CD14-positive monocyte (primary cell): ENCODE measurements at regions not wholly inside any gene's neighbourhood (a gene's known extent, or its start where the extent isn't known, plus 50 kb on each side); places are given as distances from the start of the nearest gene placed in this dataset.

Experiments
- DNase-seq, 3 donors: peaks; one replicate each; pipeline ENCODE4 v3.0.0-alpha.2; 2011 to 2022
- H2AFZ ChIP-seq: 2 replicates; pipeline ENCODE4 v1.6.0; 2012; ENCODE audit warnings: mild to moderate bottlenecking, low read depth, low read length, inconsistent platforms; ENCODE audit not compliant: insufficient read depth, poor library complexity, severe bottlenecking
- H3K27ac ChIP-seq, 2 donors: 1 replicate in 1 of 2; 2 replicates in 1 of 2; pipeline ENCODE4 v1.5.1; 2012 to 2013; ENCODE audit warnings: low read length in 2 of 2, control low read depth in 1 of 2, inconsistent platforms in 1 of 2, low read depth in 1 of 2, mild to moderate bottlenecking in 1 of 2
- H3K27me3 ChIP-seq, 2 donors: one replicate each; pipeline versions ENCODE4 v1.6.0 to v1.6.1; 2011 to 2013; ENCODE audit warnings: low read length in 2 of 2; ENCODE audit not compliant: control insufficient read depth in 2 of 2, insufficient read depth in 2 of 2
- H3K36me3 ChIP-seq, 2 donors: replicated peaks in 1 of 2; 1 replicate in 1 of 2; 2 replicates in 1 of 2; pipeline versions ENCODE4 v1.5.1 to v1.6.1; 2012 to 2013; ENCODE audit warnings: low read length in 2 of 2, control low read depth in 1 of 2, inconsistent platforms in 1 of 2, mild to moderate bottlenecking in 1 of 2; ENCODE audit not compliant: insufficient read depth in 2 of 2, control insufficient read depth in 1 of 2
- H3K4me1 ChIP-seq, 2 donors: 1 replicate in 1 of 2; 2 replicates in 1 of 2; pipeline versions ENCODE4 v1.5.1 to v1.6.1; 2012 to 2013; ENCODE audit warnings: low read length in 2 of 2, control low read depth in 1 of 2, inconsistent platforms in 1 of 2, mild to moderate bottlenecking in 1 of 2, moderate library complexity in 1 of 2; ENCODE audit not compliant: insufficient read depth in 2 of 2, control insufficient read depth in 1 of 2
- H3K4me2 ChIP-seq: replicated peaks from 2 replicates; pipeline ENCODE3; 2012; ENCODE audit warnings: low read length, moderate library complexity, mild to moderate bottlenecking; ENCODE audit not compliant: poor library complexity, severe bottlenecking; ENCODE audit errors: extremely low read depth
- H3K4me3 ChIP-seq, 3 experiments: fragments of 200-600 bp in 1 of 3; sonication (generic) in 1 of 3; replicated peaks in 1 of 3; 1 replicate in 2 of 3; 2 replicates in 1 of 3; pipeline ENCODE4 v1.5.1; 2011 to 2013; ENCODE audit warnings: low read length in 3 of 3, mild to moderate bottlenecking in 3 of 3, control low read depth in 2 of 3, low read depth in 2 of 3, inconsistent platforms in 1 of 3, moderate library complexity in 1 of 3
- H3K79me2 ChIP-seq: 2 replicates; pipeline ENCODE4 v1.6.0; 2012; ENCODE audit warnings: mild to moderate bottlenecking, control low read depth, inconsistent platforms, low read length, moderate library complexity; ENCODE audit not compliant: insufficient read depth
- H3K9ac ChIP-seq: 2 replicates; pipeline ENCODE4 v1.6.0; 2017; ENCODE audit warnings: low read length, mild to moderate bottlenecking; ENCODE audit not compliant: insufficient read depth, poor library complexity, severe bottlenecking
- H3K9me3 ChIP-seq, 2 donors: replicated peaks in 1 of 2; 1 replicate in 1 of 2; 2 replicates in 1 of 2; pipeline versions ENCODE4 v1.5.1 to v1.6.1; 2012 to 2013; ENCODE audit warnings: low read length in 2 of 2, control low read depth in 1 of 2; ENCODE audit not compliant: control insufficient read depth in 1 of 2, insufficient read depth in 1 of 2
- H4K20me1 ChIP-seq: 2 replicates; pipeline ENCODE4 v1.6.0; 2012; ENCODE audit warnings: mild to moderate bottlenecking, low read length, control low read depth, moderate library complexity; ENCODE audit not compliant: insufficient read depth
- H3K27ac Mint-ChIP-seq, 7 donors: one replicate each; pipeline ENCODE4 v1.8.0; 2020; ENCODE audit warnings: mild to moderate bottlenecking in 7 of 7, mixed read lengths in 7 of 7, moderate library complexity in 6 of 7, inconsistent platforms in 2 of 7
- H3K27me3 Mint-ChIP-seq, 3 donors: one replicate each; pipeline ENCODE4 v1.8.0; 2021 to 2022; ENCODE audit warnings: low read depth in 3 of 3, mild to moderate bottlenecking in 3 of 3, mixed read lengths in 3 of 3, moderate library complexity in 3 of 3, inconsistent platforms in 1 of 3
- H3K36me3 Mint-ChIP-seq, 2 donors: one replicate each; pipeline ENCODE4 v1.8.0; 2020; ENCODE audit warnings: mixed read lengths in 2 of 2, inconsistent platforms in 1 of 2, mild to moderate bottlenecking in 1 of 2
- H3K4me1 Mint-ChIP-seq: one replicate; pipeline ENCODE4 v1.8.0; 2020; ENCODE audit warnings: mild to moderate bottlenecking, mixed read lengths
- H3K4me3 Mint-ChIP-seq, 2 donors: one replicate each; pipeline ENCODE4 v1.8.0; 2020; ENCODE audit warnings: mild to moderate bottlenecking in 2 of 2, mixed read lengths in 2 of 2, moderate library complexity in 1 of 2
- H3K9me3 Mint-ChIP-seq, 7 donors: one replicate each; pipeline ENCODE4 v1.8.0; 2020 to 2022; ENCODE audit warnings: mixed read lengths in 7 of 7, mild to moderate bottlenecking in 6 of 7, moderate library complexity in 6 of 7, inconsistent platforms in 2 of 7
- WGBS: methylation state at CpG from one replicate; pipeline ENCODE4 v1.1.5; 2013; ENCODE audit warnings: missing lambda C conversion rate; ENCODE audit not compliant: insufficient coverage; 5-methylcytosine and 5-hydroxymethylcytosine counted together
- intact Hi-C, 2 donors: fragments of 100-400 bp; cut with micrococcal nuclease; formaldehyde crosslinking; loops; one replicate each; pipeline versions ENCODE4 v1.15.0 to v1.15.1; 2023
- TF ChIP-seq, protein P1 (sequence below): fragments of 200-600 bp; IDR thresholded peaks from one replicate; pipeline ENCODE4 v1.8.0; 2022; ENCODE audit warnings: antibody characterized with exemption, mild to moderate bottlenecking

DNA sequence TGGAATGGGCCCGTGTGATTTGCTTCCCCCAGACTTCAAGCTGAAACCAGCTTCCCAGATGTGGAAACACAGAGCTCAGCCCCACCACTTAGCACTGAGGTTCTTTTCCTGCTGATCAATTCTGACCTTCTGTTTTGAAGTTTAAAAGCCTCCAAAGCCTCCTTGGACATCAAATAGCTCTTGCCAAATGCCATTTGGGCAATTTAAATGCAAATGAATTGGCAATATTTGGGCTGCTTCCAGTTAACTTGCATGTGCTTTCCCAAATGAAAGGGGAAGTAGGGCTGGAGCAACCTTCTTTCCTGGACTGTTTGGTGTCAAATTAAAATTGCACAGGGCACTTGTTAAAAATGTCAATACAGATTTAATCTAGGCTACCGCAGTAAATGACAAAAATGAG, 710.5 kb downstream of the TLR4 start:
- 44% methylated on average over 2 of the region's 2 CpGs for WGBS
- Histone ChIP-seq H3K27ac (no peak overlapping the region), H3K9me3 (no peaks in the 10 kb centered on the region), H4K20me1 (no peaks in the 10 kb centered on the region), H3K79me2 (no peaks in the 10 kb centered on the region), H3K9ac (no peak overlapping the region), H3K4me2 (no peak overlapping the region), H3K36me3 (no peaks in the 10 kb centered on the region), H3K27me3 (no peaks in the 10 kb centered on the region), H3K4me3 (no peak overlapping the region), H3K4me1 (no peaks in the 10 kb centered on the region), H2AFZ (no peak overlapping the region)
- Mint-ChIP-seq H3K36me3 (no peaks in the 10 kb centered on the region), H3K27me3 (no peaks in the 10 kb centered on the region), H3K4me1 (no peaks in the 10 kb centered on the region), H3K4me3 (no peak overlapping the region), H3K9me3 (peaks cover 0 to 2% (median 0%) of the 10 kb centered on the region in 7 donors), H3K27ac (no peak overlapping the region)
- intact Hi-C loops = no loop called here
- no peak for DNase-seq
- TF ChIP-seq, protein P1, sequence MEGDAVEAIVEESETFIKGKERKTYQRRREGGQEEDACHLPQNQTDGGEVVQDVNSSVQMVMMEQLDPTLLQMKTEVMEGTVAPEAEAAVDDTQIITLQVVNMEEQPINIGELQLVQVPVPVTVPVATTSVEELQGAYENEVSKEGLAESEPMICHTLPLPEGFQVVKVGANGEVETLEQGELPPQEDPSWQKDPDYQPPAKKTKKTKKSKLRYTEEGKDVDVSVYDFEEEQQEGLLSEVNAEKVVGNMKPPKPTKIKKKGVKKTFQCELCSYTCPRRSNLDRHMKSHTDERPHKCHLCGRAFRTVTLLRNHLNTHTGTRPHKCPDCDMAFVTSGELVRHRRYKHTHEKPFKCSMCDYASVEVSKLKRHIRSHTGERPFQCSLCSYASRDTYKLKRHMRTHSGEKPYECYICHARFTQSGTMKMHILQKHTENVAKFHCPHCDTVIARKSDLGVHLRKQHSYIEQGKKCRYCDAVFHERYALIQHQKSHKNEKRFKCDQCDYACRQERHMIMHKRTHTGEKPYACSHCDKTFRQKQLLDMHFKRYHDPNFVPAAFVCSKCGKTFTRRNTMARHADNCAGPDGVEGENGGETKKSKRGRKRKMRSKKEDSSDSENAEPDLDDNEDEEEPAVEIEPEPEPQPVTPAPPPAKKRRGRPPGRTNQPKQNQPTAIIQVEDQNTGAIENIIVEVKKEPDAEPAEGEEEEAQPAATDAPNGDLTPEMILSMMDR = no peak

DNA sequence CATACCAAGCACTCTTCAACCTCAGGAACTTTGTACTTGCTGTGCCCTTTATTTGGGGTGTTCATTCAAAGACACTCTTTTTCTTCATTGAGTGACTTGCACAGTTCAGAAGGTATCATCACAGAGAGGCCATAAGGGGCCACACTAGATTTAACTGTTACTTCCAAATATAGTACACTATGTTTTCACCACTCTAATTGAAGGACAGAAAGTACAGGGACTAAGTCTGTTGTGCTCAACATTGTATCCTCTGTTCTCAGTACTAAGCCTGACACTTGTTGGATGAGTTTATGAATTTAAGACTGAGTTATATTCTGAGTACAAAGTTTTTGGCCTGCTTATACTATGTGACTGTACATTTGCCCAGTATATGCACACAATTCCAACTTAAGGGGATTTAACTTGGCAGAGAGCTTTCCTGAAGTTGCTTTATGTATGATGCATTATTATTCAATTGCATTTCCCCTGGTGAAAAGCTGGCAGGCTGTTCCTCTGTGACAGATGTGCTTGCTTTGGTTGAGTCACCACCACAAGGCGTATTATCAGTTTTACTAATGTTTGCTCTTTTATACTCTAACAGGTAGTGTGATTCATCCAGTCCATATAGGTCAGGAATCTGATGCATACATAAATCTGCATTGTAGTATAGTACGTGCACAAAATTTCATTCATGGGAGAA, 714.8 kb downstream of the TLR4 start:
- H2AFZ ChIP-seq = no peak overlapping the region
- no peaks in the 10 kb centered on the region for H3K9me3 ChIP-seq
- Mint-ChIP-seq H3K36me3 (no peaks in the 10 kb centered on the region), H3K4me1 (no peaks in the 10 kb centered on the region), H3K4me3 (no peak overlapping the region), H3K27me3 (no peaks in the 10 kb centered on the region), H3K27ac (no peak overlapping the region), H3K9me3 (peaks cover 0 to 2% (median 0%) of the 10 kb centered on the region in 7 donors)
- intact Hi-C loops = no loop called here
- H3K27ac ChIP-seq = no peak overlapping the region
- H3K79me2 ChIP-seq = no peaks in the 10 kb centered on the region
- no CpG with 5 or more reads among the region's 2 CpGs for WGBS
- H3K9ac ChIP-seq = no peak overlapping the region
- H3K27me3 ChIP-seq = no peaks in the 10 kb centered on the region
- H3K36me3 ChIP-seq = no peaks in the 10 kb centered on the region
- H3K4me2 ChIP-seq = no peak overlapping the region
- no peaks in the 10 kb centered on the region for H4K20me1 ChIP-seq
- TF ChIP-seq, protein P1 = no peak
- H3K4me3 ChIP-seq = no peak overlapping the region
- H3K4me1 ChIP-seq = no peaks in the 10 kb centered on the region
- DNase-seq = no peak
